ENCODE measurements at regions not wholly inside any gene's neighbourhood (a gene's known extent, or its start where the extent isn't known, plus 50 kb on each side); places are given as distances from the start of the nearest gene placed in this dataset.

DNA sequence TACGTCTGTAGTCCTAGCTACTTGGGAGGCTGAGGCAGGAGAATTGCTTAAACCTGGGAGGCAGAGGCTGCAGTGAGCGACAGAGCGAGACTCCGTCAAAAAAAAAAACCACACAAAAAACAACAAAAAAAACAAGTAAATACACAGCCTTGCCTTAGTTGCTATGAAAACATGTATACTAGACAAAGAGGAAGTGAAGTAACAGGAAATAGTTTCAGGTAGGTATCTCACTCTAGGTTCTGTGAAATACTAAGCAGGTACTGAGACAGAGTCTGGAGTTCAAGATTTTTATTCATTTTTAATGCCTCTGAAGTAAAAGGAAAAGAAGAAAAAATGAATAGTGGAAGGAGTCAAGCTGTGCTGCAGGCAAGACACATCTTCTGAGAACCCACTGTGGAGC lies 687.9 kb upstream of the RGMB start:
- no peak for DNase-seq

- no peak for DNase-seq
Measured at GRCh38 chr5:98095072-98095471, 678.4 kb upstream of the RGMB start.

GRCh38 chr5:98096155-98096554 lies 677.3 kb upstream of the RGMB start:
- no peak for DNase-seq

- DNase-seq, result no peak
Measured at GRCh38 chr5:98099448-98100105, 673.9 kb upstream of the RGMB start.

GRCh38 chr5:98101131-98101530 lies 672.3 kb upstream of the RGMB start:
- DNase-seq, result no peak

- no peak for DNase-seq
Measured at GRCh38 chr5:98102936-98103335, 670.5 kb upstream of the RGMB start.

- no peak for DNase-seq
Measured at GRCh38 chr5:98103807-98104206, 669.7 kb upstream of the RGMB start.

GRCh38 chr5:98104454-98105188 lies 668.8 kb upstream of the RGMB start:
- no peak for DNase-seq

- no peak for DNase-seq
Measured at GRCh38 chr5:98105681-98106080, 667.8 kb upstream of the RGMB start.

DNA sequence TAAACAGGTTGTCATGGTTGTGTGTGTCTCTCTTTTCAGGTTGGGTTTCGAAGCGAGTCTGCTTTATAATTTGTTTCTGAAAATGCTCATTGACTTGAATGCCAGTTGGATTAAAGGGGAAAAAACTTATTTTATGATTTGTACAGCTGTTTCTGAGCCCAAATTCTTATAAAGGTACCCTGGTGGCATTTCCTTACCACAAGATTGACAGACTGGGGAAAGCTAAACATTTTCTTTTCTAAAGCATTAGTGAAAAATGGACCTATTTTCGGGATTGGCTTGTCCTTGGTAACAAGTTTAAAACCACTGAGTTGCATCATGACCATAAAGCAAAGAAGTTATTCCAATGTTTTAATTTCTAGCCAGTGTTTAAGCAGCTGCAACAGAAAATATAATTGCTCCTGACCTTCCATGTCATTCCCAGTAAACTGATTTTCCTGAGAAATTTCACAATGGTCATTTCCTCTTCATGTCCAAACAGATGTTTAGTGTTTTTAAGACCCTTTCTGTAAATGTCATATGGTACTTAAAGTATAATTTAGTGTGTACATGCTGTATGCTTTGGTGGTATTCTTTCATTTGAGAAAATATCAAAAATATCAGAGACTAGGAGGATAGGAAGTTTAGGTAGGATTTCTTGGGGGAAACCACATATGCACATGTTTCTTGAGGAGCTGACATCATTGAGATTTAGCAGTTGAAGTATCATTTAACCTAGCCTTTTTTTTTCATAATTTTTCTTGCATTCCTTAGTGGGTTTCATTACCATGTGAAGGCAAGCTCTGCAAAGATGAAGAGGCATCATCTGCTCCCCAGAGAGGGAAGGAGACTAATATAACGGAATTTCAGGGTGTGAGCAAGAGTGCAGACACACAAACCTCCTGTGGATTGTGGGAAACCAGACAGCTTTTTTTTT lies 667.1 kb upstream of the RGMB start:
- DNase-seq, result no peak

DNA sequence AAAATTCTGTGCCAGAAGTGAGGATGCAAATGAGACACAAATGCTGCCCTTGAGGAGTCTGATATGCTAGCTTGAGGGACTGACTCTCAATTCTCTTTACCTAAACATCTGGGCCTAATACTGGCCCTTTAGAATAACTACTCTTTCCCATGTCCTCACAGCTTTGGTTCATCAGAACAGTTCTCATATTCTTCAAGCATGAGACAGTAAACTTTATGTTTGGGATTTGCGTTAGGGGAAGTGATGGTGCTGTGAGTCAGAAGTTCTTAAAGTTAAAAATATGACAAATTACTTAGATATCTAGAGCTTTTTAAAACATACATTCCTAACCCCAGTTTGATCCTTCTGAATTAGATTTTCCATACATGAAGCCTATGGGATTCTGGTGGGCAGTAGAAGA lies 665.0 kb upstream of the RGMB start:
- DNase-seq, result no peak

DNA sequence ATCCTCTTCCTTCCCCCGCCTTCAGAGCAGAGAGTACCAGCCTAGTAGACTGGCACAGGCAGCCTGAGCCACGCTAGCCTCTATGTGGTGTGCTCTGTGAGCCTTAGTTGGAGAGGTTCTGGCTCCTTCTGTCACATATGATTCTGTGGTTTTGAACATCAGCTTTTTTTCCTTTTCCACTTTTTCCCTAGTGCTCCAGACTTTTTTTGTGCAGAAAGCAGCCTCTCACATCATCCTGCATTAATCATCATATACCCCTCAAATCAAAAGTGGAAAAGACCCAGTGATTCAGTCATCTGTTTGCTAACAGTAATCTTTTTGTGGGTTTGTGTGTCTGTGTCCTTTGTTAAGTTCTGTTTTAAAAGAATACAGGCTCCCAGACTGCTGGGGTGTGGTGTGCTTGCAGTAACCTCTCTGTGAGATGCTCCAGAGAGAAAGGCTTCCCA lies 663.9 kb upstream of the RGMB start:
- DNase-seq, result no peak

GRCh38 chr5:98110282-98110691 lies 663.2 kb upstream of the RGMB start:
- no peak for DNase-seq

- DNase-seq, result no peak
Measured at GRCh38 chr5:98110791-98111190, 662.7 kb upstream of the RGMB start.

DNA sequence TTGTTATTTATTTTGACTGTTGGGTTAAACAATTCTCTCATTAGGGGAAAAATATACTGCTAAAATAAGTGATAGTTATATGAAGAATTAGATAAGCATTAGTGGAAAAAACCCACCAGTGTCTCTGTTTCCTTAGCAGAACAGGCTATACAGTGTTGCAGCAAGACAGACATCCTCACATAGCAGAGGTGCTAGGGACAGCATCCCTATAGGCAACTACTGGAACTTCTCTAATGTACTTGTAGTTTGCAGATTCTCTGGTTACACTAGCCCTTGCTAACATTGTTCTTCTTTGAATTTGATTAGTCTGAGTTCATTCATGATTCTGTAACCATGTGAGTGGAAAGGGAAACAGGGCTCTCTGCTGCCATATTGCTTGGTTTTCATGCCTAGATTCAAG lies 661.8 kb upstream of the RGMB start:
- DNase-seq, result no peak

DNA sequence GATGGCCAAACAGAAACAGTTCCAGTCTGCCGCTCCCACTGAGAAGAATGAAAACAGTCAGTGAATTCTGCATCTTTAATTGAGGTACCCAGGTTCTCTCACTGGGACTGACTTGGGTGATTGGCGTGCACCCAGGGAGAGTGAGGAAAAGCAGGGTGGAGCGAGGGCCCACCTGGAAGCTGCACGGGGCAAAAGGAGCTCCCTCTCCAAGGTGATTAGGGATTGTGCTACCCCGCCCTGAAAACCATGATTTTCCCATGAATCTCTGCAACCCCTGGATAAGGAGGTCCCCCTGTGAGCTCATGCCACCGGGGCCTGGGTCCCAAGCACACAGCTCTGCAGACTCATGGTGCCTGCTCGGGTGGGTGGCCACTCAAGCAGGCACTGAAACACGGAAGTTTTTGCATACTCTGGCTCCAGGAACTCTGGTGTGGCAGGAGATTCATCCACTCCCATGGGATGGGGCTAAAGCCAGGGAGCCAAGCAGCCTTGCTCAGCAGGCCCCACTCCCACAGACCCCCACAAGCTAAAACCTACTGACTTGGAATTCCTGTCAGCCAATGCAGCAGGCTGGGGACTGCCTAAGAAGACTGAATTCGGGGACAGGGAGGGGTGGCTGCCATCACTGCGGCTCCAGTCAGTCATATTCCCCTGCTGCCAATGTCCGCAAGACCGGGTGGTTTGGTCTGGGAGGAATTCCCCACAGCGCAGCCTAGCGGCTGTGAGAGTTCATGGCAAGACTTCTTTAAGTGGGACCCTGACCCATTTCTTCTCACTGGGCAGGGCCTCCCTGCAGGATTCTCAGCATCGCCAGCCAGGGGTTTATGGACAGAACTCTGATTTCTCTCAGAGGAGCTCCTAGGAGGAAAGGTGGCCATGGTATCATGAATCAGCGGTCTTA lies 652.2 kb upstream of the RGMB start:
- DNase-seq, result no peak

DNA sequence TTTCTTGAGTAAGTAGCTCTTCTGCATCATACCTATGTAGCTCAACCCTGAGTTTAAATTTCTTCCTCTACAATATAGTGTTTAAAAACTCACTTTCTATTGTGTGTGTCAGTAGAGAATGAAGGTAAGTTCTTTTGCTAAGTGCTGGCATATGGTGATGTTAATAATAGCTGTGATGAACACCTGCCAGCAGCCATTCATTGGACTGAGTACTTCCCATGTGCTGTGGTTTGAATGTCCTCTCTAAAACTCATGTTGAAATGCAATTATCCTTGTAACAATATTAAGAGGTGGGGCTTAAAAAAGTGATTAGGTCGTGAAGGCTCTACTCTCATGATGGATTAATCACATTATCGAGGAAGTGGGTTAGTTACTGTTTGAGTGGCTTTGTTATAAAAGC lies 645.2 kb upstream of the RGMB start:
- no peak for DNase-seq

- DNase-seq, result no peak
Measured at GRCh38 chr5:98128846-98129245, 644.6 kb upstream of the RGMB start.

DNA sequence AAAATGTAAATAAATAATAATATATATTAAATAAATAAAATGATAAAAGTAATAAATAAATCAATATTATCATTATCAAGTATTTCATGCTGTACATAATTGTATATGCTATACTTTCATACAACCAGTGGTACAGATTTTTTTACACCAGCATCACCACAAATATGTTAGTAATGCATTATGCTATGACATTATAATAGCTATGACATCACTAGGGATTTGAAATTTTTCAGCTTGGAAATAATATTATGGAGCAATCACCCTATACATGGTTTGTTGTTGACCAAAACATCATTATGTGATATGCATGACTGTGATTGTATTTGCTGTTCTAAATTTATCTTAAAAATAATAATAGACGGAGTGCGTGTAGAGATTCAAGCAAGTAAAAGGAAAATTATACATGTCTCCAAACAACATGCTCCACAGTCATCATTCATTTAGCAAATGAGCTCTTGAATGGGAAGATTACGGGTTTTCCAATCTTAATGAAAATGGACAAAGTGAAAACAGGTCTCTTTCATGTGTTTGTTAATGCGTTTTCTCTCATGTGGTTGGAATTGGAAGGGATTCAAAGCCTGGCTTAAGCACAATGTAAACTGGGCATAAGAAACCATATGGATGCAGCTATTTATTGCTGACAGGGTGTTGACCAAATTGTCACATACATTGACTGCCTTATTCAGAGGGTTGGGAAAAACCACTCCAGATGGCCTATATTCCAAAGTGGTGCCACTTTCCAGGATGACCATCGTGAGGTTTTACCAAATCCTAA lies 643.0 kb upstream of the RGMB start:
- no peak for DNase-seq

- no peak for DNase-seq
Measured at GRCh38 chr5:98144116-98144515, 629.3 kb upstream of the RGMB start.

GRCh38 chr5:98144710-98145109 lies 628.8 kb upstream of the RGMB start:
- DNase-seq, result no peak

DNA sequence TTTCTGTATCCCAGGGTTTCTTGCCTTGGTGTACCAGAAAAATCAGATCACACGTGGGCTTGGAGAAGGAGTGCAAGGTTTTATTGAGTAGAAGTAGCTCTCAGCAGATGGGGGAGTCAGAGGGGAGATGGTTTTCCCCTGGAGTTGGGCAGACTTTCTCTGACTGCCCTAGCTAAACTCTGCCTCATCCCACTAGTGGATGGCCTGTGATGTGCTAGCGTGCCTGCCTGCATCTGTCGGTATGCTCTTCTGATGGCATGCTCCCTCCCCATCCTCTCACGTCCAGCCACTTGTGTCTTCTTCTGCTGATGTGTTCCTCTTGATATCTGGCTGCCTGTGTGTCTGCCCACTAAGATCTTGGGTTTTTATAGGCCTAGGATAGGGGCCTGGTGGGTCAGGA lies 616.1 kb upstream of the RGMB start:
- no peak for DNase-seq

All from hippocampal formation (tissue), 2 donors.